ENCODE measurements at regions not wholly inside any gene's neighbourhood (a gene's known extent, or its start where the extent isn't known, plus 50 kb on each side); places are given as distances from the start of the nearest gene placed in this dataset.
A peak's percentile ranks its signal among the peaks of the same experiment; 100 is the strongest.

GRCh38 chr12:125633686-125634085 is 568.5 kb downstream of the AACS start:
- H3K27ac ChIP-seq, result peak overlapping the region; percentile 51; the same call in 1 of the 2 replicates
- TF ChIP-seq CTCF (conservative IDR thresholded peaks at IDR 0.05) (no peak), ZFX (IDR thresholded peaks at IDR 0.05) (no peak)

DNA sequence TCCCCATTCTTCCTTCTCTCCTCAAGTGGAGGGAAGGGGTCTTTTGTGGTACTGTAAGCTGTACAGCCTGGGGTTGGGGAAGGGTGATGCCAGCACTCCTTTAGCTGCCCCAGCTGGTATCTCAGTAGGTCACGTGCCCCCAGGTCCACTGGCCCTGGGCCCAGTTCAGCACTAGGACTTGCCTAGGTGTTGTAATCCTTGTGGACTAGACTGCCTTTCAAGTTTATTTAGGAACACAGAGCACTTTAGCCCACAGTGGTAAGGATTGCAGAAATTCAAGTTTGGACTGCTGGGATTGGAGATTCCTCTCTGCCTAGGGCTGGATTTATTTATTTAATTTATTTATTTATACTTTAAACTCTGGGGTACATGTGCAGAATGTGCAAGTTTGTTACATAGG is 569.6 kb downstream of the AACS start:
- TF ChIP-seq CTCF (conservative IDR thresholded peaks at IDR 0.05), result no peak
- peak overlapping the region; percentile 51; the same call in 1 of the 2 replicates for H3K27ac ChIP-seq

- TF ChIP-seq CTCF (conservative IDR thresholded peaks at IDR 0.05) (no peak), ZFX (IDR thresholded peaks at IDR 0.05) (no peak)
- H3K27ac ChIP-seq, result no peak overlapping the region
Measured at GRCh38 chr12:125639826-125640225, 574.6 kb downstream of the AACS start.

DNA sequence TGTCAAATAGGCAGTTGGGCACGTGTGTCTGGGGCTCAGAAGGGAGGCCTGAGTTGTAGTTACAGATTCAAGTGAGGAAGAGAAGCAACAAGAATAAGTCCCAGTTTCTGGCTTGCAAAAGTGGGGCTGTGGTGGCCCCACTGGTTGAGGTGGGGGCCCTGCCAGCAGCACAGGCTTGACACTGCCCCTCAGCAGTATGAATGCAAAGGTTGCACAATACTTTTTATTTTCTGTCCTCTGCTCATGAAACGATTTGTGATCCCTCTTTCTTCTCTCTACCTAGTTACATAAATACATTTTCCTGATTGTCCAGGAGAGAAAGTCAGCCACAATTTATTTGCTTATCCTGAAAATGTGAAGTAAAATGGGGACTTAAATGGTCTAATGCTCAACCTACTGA is 577.8 kb downstream of the AACS start:
- H3K27ac ChIP-seq, result no peak overlapping the region
- no peak for TF ChIP-seq CTCF (conservative IDR thresholded peaks at IDR 0.05)

DNA sequence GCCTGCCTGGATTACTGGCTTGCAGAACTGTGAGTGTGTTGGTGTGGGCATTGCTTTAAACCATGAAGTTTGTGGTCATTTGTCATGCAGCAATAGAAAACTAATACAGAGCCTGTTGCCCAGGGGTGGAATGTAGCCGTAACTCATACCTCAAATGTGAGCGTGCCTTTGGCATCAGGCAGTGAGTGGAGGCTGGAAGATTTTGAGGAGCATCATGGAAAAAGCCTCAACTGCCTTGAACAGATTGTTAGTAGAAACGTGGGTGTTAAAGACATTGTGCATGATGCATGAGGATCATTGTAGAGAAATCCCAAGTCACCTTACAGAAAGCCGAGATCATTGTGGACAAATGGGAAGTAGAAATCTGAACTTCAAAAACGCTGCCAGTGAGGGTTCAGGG is 580.5 kb downstream of the AACS start:
- TF ChIP-seq ZFX (IDR thresholded peaks at IDR 0.05), result no peak
- no peak for TF ChIP-seq CTCF (conservative IDR thresholded peaks at IDR 0.05)

DNA sequence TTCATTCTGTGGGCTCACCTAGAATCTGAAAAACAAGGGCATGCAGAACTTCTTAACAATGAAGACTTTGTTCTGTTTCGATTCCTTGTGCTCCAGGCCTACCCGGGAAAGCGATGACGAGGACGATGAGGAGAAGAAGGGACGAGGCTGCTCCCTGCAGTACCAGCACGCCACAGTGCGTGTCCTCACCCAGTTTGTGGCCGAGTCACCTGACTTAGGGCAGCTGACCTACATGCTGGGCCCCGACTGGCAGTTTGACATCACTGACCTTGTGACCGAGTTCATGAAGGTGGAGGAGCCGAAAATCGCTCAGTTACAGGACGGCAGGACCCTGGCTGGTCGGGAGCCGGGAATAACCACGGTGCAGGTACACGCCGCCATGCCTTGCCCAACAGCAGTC is 585.4 kb downstream of the AACS start:
- TF ChIP-seq ZFX (IDR thresholded peaks at IDR 0.05) (no peak), CTCF (conservative IDR thresholded peaks at IDR 0.05) (no peak)
- no peak overlapping the region for H3K27ac ChIP-seq

More for the DNA sequence above, 580.5 kb downstream of the AACS start:
- H3K27ac ChIP-seq, result no peak overlapping the region

DNA sequence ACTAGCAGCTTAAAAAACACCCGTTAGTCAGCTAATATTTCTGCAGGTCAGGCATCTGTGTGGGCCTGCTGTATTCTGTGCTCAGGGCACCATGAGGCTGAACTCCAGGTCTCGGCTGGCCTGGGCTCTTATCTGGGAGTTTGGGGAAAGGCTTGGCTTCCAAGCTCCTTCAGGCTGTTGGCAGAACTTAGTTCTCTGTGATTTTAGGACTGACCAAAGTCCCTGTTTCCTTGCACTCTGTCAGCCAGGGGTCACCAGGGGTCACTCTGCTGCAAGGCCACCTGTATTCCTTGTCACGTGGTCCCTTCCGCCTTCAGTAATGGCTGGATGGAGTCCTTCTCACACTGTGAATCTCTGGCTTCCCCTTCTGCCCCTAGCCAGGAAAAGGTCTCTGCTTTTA is 586.4 kb downstream of the AACS start:
- no peak overlapping the region for H3K27ac ChIP-seq
- no peak for TF ChIP-seq ZFX (IDR thresholded peaks at IDR 0.05)
- TF ChIP-seq CTCF (conservative IDR thresholded peaks at IDR 0.05), result no peak
